Peyer's patch (tissue), 4 donors: ENCODE measurements at regions not wholly inside any gene's neighbourhood (a gene's known extent, or its start where the extent isn't known, plus 50 kb on each side); places are given as distances from the start of the nearest gene placed in this dataset.

Experiments used
- POLR2A ChIP-seq, 2 donors: fragments of 450-650 bp; IDR thresholded peaks; one replicate each; pipeline ENCODE4 v1.5.1; 2017; ENCODE audit warnings: antibody characterized with exemption in 2 of 2, mild to moderate bottlenecking in 2 of 2, moderate library complexity in 2 of 2
- TF ChIP-seq, protein P1 (sequence below), 6 experiments: fragments of 450-650 bp in 4 of 6; fragments of 200-600 bp in 2 of 6; sonication (generic) in 1 of 6; IDR thresholded peaks; one replicate each; pipeline ENCODE4 v1.5.1; 2017 to 2019; ENCODE audit warnings: antibody characterized with exemption in 6 of 6, mild to moderate bottlenecking in 3 of 6, moderate library complexity in 1 of 6

DNA sequence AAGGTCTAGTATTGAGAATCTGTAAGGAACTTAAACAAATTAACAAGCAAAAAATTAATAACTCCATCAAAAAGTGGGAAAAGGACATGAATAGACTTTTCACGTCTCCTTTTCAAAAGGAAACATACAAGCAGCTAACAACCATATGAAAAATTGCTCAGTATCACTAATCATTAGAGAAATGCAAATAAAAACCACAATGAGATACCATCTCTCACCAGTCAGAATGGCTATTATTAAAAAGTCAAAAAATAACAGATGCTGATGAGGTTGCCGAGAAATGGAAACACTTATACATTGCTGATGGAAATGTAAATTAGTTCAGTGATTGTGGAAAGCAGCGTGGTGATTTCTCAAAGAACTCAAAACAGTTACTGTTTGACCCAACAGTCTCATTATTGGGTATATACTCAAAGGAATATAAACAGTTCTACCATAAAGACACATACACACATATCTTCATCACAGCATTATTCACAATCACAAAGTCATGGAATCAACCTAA, 410.4 kb upstream of the SMIM31 start:
- TF ChIP-seq, protein P1, sequence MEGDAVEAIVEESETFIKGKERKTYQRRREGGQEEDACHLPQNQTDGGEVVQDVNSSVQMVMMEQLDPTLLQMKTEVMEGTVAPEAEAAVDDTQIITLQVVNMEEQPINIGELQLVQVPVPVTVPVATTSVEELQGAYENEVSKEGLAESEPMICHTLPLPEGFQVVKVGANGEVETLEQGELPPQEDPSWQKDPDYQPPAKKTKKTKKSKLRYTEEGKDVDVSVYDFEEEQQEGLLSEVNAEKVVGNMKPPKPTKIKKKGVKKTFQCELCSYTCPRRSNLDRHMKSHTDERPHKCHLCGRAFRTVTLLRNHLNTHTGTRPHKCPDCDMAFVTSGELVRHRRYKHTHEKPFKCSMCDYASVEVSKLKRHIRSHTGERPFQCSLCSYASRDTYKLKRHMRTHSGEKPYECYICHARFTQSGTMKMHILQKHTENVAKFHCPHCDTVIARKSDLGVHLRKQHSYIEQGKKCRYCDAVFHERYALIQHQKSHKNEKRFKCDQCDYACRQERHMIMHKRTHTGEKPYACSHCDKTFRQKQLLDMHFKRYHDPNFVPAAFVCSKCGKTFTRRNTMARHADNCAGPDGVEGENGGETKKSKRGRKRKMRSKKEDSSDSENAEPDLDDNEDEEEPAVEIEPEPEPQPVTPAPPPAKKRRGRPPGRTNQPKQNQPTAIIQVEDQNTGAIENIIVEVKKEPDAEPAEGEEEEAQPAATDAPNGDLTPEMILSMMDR (IDR thresholded peaks at IDR 0.05): no peak
- TF ChIP-seq POLR2A (IDR thresholded peaks at IDR 0.05): no peak
